Activated CD4-positive, alpha-beta T cell treated with anti-CD3 and anti-CD28 coated beads, Interleukin-2, amount 10 ng/mL, durations not matched to agents 7 days and 5 days (primary cell): ENCODE measurements at regions not wholly inside any gene's neighbourhood (a gene's known extent, or its start where the extent isn't known, plus 50 kb on each side); places are given as distances from the start of the nearest gene placed in this dataset.
"Not testable (repeated sequence)": the region's sequence is repeated elsewhere in the genome, so short reads cannot be mapped to it uniquely, and the experiment has no call there.

ENCODE experiments used
- CTCF ChIA-PET: fragments of 350-600 bp; sonication (Branson Sonifier 250); formaldehyde crosslinking; loops from one replicate; lab custom pipeline; 2021; ENCODE audit warnings: antibody characterized with exemption; lab: Charles Lee
- POLR2A ChIA-PET: fragments of 350-600 bp; sonication (Branson Sonifier 250); formaldehyde crosslinking; loops from one replicate; lab custom pipeline; 2021; ENCODE audit warnings: antibody characterized with exemption; lab: Charles Lee
- DNase-seq: peaks from one replicate; pipeline ENCODE4 v3.0.0-alpha.2; 2020
- H3K27ac Mint-ChIP-seq: one replicate; pipeline ENCODE4 v1.8.0; 2021; ENCODE audit warnings: mild to moderate bottlenecking, moderate library complexity, mixed read lengths
- H3K27me3 Mint-ChIP-seq: one replicate; pipeline ENCODE4 v1.8.0; 2021; ENCODE audit warnings: mixed read lengths
- H3K36me3 Mint-ChIP-seq: one replicate; pipeline ENCODE4 v1.8.0; 2021; ENCODE audit warnings: low read depth, mixed read lengths
- H3K4me1 Mint-ChIP-seq: one replicate; pipeline ENCODE4 v1.8.0; 2021; ENCODE audit warnings: mixed read lengths
- H3K4me3 Mint-ChIP-seq: one replicate; pipeline ENCODE4 v1.8.0; 2021; ENCODE audit warnings: mild to moderate bottlenecking, moderate library complexity, mixed read lengths
- H3K9me3 Mint-ChIP-seq: one replicate; pipeline ENCODE4 v1.8.0; 2021; ENCODE audit warnings: mixed read lengths

DNA sequence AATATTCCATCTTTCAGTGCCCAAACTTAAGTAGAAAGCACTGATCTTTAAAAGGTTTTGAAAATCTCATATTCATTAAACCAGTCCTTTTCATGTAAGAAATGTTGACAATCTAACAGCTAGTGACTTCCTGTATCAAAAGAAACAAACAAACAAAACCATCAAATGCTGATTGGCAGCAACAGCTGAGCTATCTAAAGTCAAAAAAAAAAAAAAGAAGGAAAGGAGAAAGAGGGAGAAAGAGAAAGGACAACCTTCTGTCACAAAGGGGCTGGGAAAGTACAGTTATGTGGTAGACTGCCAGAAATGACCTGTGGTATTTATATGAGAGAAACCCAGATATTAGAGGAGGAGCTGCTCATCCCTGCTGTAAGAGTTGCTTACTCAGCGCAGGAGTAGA lies 614.6 kb upstream of the SMIM31 start:
- no peak overlapping the region for H3K4me3 Mint-ChIP-seq
- H3K36me3 Mint-ChIP-seq: no peaks in the 10 kb centered on the region
- no peaks in the 10 kb centered on the region for H3K27me3 Mint-ChIP-seq
- POLR2A ChIA-PET: no interaction called here
- DNase-seq: no peak
- no peak overlapping the region for H3K27ac Mint-ChIP-seq
- no peaks in the 10 kb centered on the region for H3K9me3 Mint-ChIP-seq
- CTCF ChIA-PET: no interaction called here
- no peaks in the 10 kb centered on the region for H3K4me1 Mint-ChIP-seq

DNA sequence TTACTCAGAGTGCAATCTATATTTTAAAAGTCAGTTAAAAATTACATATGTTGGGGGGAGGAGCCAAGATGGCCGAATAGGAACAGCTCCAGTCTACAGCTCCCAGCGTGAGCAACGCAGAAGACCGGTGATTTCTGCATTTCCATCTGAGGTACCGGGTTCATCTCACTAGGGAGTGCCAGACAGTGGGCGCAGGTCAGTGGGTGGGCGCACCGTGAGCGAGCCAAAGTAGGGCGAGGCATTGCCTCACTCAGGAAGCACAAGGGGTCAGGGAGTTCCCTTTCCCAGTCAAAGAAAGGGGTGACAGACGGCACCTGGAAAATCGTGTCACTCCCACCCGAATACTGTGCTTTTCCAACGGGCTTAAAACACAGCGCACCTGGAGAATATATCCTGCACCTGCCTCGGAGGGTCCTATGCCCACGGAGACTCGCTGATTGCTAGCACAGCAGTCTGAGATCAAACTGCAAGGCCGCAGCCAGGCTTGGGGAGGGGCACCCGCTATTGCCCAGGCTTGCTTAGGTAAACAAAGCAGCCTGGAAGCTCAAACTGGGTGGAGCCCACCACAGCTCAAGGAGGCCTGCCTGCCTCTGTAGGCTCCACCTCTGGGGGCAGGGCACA lies 612.1 kb upstream of the SMIM31 start:
- H3K4me3 Mint-ChIP-seq, H3K27me3 Mint-ChIP-seq, H3K27ac Mint-ChIP-seq, H3K9me3 Mint-ChIP-seq, CTCF ChIA-PET, H3K36me3 Mint-ChIP-seq, POLR2A ChIA-PET, H3K4me1 Mint-ChIP-seq, DNase-seq: not testable (repeated sequence)

DNA sequence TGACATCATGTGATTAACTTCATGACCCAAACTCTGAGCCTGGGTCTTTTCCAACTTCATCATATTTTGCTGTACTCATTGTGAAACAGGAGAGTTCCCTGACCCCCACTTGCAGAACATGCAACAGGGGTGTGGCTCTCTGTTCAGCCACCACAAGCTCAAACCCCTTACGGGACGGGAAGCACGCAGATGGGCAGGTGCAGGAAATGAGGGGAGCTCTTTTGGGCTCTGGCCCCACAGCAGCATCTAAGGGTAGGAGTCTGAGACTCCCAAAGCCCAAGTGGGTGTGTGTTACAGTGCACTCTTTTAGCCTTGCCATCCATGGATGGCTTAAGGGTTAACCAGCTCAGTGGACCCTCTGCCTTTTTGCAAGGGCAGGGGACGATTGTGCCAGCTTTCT lies 599.5 kb upstream of the SMIM31 start:
- CTCF ChIA-PET: no interaction called here
- H3K4me1 Mint-ChIP-seq: no peaks in the 10 kb centered on the region
- H3K27ac Mint-ChIP-seq: no peak overlapping the region
- no peak overlapping the region for H3K4me3 Mint-ChIP-seq
- H3K9me3 Mint-ChIP-seq: no peaks in the 10 kb centered on the region
- no peaks in the 10 kb centered on the region for H3K27me3 Mint-ChIP-seq
- H3K36me3 Mint-ChIP-seq: no peaks in the 10 kb centered on the region
- DNase-seq: no peak
- POLR2A ChIA-PET: no interaction called here

DNA sequence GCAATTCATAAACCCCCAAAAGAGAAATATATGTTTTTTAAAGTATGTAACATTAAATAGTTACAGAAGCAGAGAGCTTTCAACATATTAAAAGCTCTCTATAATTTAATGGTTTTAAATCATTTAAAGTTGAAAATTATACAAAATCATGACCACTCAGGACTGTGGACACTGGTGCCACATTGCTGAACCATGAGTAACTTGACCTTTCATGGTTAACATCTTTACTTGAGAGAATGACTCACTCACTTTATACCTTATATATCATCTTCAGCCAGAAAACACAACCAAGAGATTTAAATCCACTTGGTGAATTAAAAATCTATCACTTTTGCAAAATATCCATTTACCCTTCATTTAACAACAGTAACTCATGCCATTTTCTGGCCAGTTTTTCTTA lies 584.3 kb upstream of the SMIM31 start:
- Mint-ChIP-seq H3K36me3 (no peaks in the 10 kb centered on the region), H3K9me3 (no peaks in the 10 kb centered on the region), H3K27me3 (no peaks in the 10 kb centered on the region), H3K27ac (no peak overlapping the region), H3K4me1 (no peaks in the 10 kb centered on the region), H3K4me3 (no peak overlapping the region)
- ChIA-PET POLR2A (no interaction called here), CTCF (no interaction called here)
- DNase-seq: no peak

DNA sequence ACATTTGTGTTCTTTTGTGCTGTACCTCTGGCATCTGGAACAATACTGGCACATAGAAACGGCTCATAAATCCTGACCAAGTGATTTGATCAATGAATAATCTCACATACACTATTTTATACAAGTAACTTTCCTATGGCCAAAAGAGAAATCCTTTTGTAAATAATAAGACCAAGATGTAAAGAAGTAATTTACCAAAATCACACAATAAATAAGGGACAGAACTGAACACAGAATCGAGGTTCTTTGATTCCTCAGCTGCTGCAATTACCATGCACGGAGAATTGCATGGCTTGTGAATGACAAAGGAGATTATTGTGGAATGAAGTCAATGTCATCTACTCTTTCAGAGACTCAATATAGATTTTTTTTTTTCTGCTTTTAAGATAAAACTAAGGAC lies 576.8 kb upstream of the SMIM31 start:
- no peaks in the 10 kb centered on the region for H3K9me3 Mint-ChIP-seq
- DNase-seq: no peak
- ChIA-PET POLR2A (no interaction called here), CTCF (no interaction called here)
- H3K36me3 Mint-ChIP-seq: no peaks in the 10 kb centered on the region
- no peaks in the 10 kb centered on the region for H3K27me3 Mint-ChIP-seq
- no peak overlapping the region for H3K4me3 Mint-ChIP-seq
- no peak overlapping the region for H3K27ac Mint-ChIP-seq
- no peaks in the 10 kb centered on the region for H3K4me1 Mint-ChIP-seq

DNA sequence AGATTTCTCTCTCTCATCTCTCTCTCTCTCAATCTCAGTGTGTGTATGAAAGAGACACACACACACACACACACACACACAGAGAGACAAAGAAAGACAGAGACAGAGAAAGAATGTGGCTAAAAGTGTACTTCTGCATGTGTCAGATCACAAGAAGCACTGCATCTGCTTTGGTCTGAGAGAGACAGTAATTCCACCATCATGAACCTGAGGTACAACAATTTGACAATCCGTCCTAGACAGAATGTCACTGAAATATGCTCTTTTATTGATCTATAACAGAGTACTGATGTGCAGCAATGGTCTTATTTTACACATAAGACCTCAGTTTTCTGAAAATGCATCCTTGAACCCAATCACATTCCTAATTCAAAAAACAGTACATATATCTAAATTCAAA lies 576.2 kb upstream of the SMIM31 start:
- DNase-seq: no peak
- Mint-ChIP-seq H3K27ac (no peak overlapping the region), H3K36me3 (no peaks in the 10 kb centered on the region), H3K4me1 (no peaks in the 10 kb centered on the region), H3K27me3 (no peaks in the 10 kb centered on the region), H3K9me3 (no peaks in the 10 kb centered on the region), H3K4me3 (no peak overlapping the region)
- ChIA-PET CTCF (no interaction called here), POLR2A (no interaction called here)

DNA sequence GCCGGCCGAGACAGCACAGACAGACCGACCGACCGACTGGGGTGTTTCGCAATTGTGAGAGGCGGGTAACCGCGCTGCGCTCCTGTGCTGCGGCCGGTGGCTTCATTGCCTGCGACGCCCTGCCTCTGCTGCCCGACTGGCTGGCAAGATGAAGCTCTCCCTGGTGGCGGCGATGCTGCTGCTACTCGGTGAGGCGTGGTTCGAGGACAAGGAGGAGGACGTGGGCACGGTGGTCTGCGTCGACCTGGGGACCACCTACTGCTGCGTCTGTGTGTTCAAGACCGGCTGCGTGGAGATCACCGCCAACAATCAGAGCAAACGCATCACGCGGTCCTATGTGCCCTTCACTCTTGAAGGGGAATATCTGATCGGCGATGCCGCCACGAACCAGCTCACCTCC lies 565.7 kb upstream of the SMIM31 start:
- ChIA-PET CTCF (no interaction called here), POLR2A (no interaction called here)
- Mint-ChIP-seq H3K9me3 (no peaks in the 10 kb centered on the region), H3K27me3 (no peaks in the 10 kb centered on the region), H3K36me3 (no peaks in the 10 kb centered on the region), H3K27ac (no peak overlapping the region), H3K4me1 (no peaks in the 10 kb centered on the region), H3K4me3 (no peak overlapping the region)
- no peak for DNase-seq

DNA sequence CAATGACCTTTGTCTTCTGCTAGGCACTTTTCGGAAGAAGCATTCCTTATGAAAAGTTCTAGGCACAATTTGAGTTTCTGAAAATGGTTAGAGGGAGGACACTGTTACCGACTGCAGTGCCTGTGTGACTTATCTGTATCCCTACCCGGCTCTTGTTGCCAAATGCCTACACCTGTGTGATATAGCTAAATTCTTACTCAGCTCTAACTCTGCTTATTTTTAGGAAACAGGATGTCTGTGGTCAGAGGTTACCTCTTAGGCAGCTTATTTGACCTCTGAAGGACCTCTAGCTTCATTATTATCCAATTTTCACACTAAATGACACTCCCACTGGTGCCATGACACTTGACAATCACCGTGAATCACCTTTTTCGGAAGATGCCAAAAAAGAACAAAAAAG lies 561.1 kb upstream of the SMIM31 start:
- H3K36me3 Mint-ChIP-seq: no peaks in the 10 kb centered on the region
- H3K9me3 Mint-ChIP-seq: no peaks in the 10 kb centered on the region
- H3K27me3 Mint-ChIP-seq: no peaks in the 10 kb centered on the region
- CTCF ChIA-PET: no interaction called here
- H3K27ac Mint-ChIP-seq: no peak overlapping the region
- H3K4me1 Mint-ChIP-seq: no peaks in the 10 kb centered on the region
- no peak for DNase-seq
- H3K4me3 Mint-ChIP-seq: no peak overlapping the region
- POLR2A ChIA-PET: no interaction called here

DNA sequence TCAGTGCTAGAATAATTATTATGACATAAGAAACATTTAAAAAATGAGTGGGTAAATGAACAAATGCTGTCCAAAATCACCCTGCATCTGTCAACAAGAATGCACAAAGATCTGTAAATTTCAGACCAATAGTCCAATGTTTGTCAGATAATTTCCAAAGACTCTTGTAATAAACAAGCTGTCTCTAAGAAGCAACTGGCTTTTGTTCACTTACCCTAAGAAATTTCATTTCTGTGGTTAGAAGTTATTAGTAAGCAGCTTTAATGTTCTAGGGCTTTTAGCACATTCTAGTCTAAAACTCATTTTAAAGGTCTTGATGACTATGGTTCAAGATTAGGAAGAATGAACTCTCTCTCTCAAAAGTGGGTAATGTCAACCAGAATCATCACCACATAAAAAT lies 560.3 kb upstream of the SMIM31 start:
- H3K27me3 Mint-ChIP-seq: no peaks in the 10 kb centered on the region
- no peaks in the 10 kb centered on the region for H3K36me3 Mint-ChIP-seq
- ChIA-PET CTCF (no interaction called here), POLR2A (no interaction called here)
- H3K27ac Mint-ChIP-seq: no peak overlapping the region
- H3K9me3 Mint-ChIP-seq: no peaks in the 10 kb centered on the region
- no peak overlapping the region for H3K4me3 Mint-ChIP-seq
- no peak for DNase-seq
- H3K4me1 Mint-ChIP-seq: no peaks in the 10 kb centered on the region

DNA sequence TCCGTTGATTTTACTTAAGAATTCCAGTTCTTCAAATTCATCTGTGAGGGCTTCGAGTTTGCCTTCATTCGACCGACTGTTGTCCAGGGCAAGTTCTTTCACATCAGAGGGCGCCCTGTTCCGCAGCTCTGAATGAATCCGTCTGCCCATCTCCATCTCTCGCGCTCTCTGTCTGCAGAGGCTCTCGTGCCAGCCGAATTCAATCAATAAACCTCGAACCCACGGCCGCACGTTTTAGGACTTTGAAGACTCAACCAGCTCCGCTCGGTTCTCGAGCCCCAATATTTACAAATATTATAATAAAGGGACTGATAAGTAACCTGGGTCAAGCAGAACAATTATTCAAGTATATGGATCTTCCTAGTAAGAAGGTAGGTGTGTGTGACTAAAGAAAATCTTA lies 556.4 kb upstream of the SMIM31 start:
- no peaks in the 10 kb centered on the region for H3K36me3 Mint-ChIP-seq
- no peak for DNase-seq
- H3K27me3 Mint-ChIP-seq: no peaks in the 10 kb centered on the region
- no peak overlapping the region for H3K27ac Mint-ChIP-seq
- no peak overlapping the region for H3K4me3 Mint-ChIP-seq
- ChIA-PET POLR2A (no interaction called here), CTCF (no interaction called here)
- H3K4me1 Mint-ChIP-seq: no peaks in the 10 kb centered on the region
- no peaks in the 10 kb centered on the region for H3K9me3 Mint-ChIP-seq

DNA sequence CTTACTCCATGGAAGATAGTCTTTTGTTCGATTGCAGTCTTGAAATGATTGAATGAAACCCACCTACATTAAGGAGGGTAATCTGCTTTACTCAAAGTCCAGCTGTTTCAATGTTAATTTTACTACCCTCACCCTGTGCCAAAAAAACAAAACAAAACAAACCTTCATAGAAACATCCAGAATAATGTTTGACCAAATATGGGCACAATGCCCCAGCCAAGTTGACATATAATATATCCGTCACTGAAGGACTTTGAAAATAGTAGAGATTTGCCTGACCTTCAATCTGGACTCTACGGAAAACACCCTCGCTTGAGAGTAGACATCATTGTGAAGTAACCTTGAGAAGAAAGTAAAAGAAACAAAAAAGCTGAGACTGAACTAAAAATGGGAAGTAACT lies 550.5 kb upstream of the SMIM31 start:
- DNase-seq: no peak
- no peak overlapping the region for H3K27ac Mint-ChIP-seq
- no peak overlapping the region for H3K4me3 Mint-ChIP-seq
- H3K9me3 Mint-ChIP-seq: no peaks in the 10 kb centered on the region
- POLR2A ChIA-PET: no interaction called here
- H3K27me3 Mint-ChIP-seq: no peaks in the 10 kb centered on the region
- CTCF ChIA-PET: no interaction called here
- H3K36me3 Mint-ChIP-seq: no peaks in the 10 kb centered on the region
- H3K4me1 Mint-ChIP-seq: no peaks in the 10 kb centered on the region

DNA sequence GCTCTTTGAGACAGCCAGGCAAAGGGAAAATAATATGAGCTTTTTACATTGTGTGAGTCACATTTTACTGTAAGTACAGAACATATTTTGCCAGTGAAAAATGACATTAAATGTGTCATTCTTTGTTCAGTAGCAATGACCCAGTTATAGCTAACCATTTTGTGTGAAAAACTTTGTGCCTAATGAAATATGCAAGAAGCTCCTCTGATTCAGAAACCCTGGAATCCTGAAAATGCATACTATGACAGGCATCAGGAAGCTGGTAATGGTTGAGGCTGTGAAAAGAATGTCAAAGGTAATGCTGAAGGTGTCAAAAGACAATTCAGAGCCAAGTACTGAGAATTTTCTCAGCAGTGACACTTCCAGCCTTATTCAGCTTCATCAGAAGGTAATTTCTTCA lies 549.5 kb upstream of the SMIM31 start:
- POLR2A ChIA-PET: no interaction called here
- Mint-ChIP-seq H3K27ac (no peak overlapping the region), H3K4me3 (no peak overlapping the region), H3K9me3 (no peaks in the 10 kb centered on the region), H3K27me3 (no peaks in the 10 kb centered on the region), H3K36me3 (no peaks in the 10 kb centered on the region), H3K4me1 (no peaks in the 10 kb centered on the region)
- DNase-seq: no peak
- CTCF ChIA-PET: no interaction called here

DNA sequence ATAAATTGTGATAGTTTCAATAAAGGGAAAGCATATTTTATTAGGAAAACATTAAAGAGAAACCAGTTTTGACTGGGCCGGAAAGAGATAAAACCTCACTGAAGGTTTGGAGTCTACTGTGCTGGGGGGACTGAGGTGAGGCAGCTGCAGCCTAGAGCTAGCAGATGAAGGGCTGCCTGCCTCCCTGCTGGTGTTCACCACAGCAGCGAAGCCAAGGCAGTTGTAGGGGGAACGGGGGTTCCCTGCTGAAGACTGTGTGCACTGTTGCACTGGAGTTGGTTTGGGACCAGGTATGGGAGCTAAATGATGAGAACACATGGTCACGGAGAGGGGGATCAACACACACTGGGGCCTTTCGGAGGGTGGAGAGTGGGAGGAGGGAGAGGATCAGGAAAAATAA lies 546.5 kb upstream of the SMIM31 start:
- ChIA-PET CTCF (no interaction called here), POLR2A (no interaction called here)
- Mint-ChIP-seq H3K4me3 (no peak overlapping the region), H3K9me3 (no peaks in the 10 kb centered on the region), H3K27me3 (no peaks in the 10 kb centered on the region), H3K36me3 (no peaks in the 10 kb centered on the region), H3K4me1 (no peaks in the 10 kb centered on the region), H3K27ac (no peak overlapping the region)
- no peak for DNase-seq

DNA sequence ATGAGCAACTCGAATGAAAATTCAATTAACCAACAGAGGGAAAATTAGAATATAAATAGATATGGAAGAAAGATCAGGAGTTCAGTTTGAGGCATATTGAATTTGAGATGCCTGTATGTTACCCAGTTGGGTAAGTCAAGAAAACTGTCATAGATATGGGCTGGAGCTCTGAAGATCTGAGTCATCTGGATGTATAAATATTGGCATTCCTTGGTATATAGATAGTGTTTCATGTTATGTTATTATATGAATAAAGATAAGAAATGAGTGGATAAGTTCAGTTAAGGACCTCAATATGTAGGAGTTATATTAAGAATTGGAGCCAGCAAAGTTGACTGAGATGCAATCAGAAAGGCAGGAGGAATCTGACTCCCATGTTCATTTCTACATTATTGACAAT lies 543.6 kb upstream of the SMIM31 start:
- H3K27me3 Mint-ChIP-seq: no peaks in the 10 kb centered on the region
- H3K27ac Mint-ChIP-seq: no peak overlapping the region
- H3K4me1 Mint-ChIP-seq: no peaks in the 10 kb centered on the region
- no peaks in the 10 kb centered on the region for H3K36me3 Mint-ChIP-seq
- CTCF ChIA-PET: no interaction called here
- DNase-seq: no peak
- no peaks in the 10 kb centered on the region for H3K9me3 Mint-ChIP-seq
- POLR2A ChIA-PET: no interaction called here
- H3K4me3 Mint-ChIP-seq: no peak overlapping the region
